H9 (cell line): ENCODE measurements at regions not wholly inside any gene's neighbourhood (a gene's known extent, or its start where the extent isn't known, plus 50 kb on each side); places are given as distances from the start of the nearest gene placed in this dataset.

Source experiments
- DNase-seq: peaks from one replicate; pipeline ENCODE4 v3.0.0-alpha.2; 2017
- H2AFZ ChIP-seq: one replicate; pipeline ENCODE4 v1.6.1; 2013; ENCODE audit warnings: mild to moderate bottlenecking, low read length, control low read depth, moderate library complexity
- H2AK5ac ChIP-seq: 2 replicates; pipeline ENCODE4 v1.6.1; 2013; ENCODE audit warnings: low read length, control low read depth, mixed read lengths; ENCODE audit not compliant: insufficient read length
- H2BK120ac ChIP-seq: one replicate; pipeline ENCODE4 v1.6.1; 2013; ENCODE audit warnings: low read depth, mild to moderate bottlenecking, low read length, control low read depth, inconsistent platforms; ENCODE audit not compliant: poor library complexity, severe bottlenecking
- H2BK12ac ChIP-seq: 2 replicates; pipeline ENCODE4 v1.6.1; 2013; ENCODE audit warnings: low read length, control low read depth, mixed read lengths, low read depth; ENCODE audit not compliant: insufficient read length
- H2BK15ac ChIP-seq: 2 replicates; pipeline ENCODE4 v1.6.1; 2013; ENCODE audit warnings: low read depth, low read length, control low read depth
- H2BK20ac ChIP-seq: one replicate; pipeline ENCODE4 v1.6.1; 2013; ENCODE audit warnings: low read depth, mild to moderate bottlenecking, low read length, control low read depth, inconsistent platforms; ENCODE audit not compliant: poor library complexity, severe bottlenecking
- H2BK5ac ChIP-seq: 2 replicates; pipeline ENCODE4 v1.6.1; 2013; ENCODE audit warnings: low read length, control low read depth, mixed read lengths; ENCODE audit not compliant: insufficient read length
- H3K14ac ChIP-seq: 2 replicates; pipeline ENCODE4 v1.6.1; 2013; ENCODE audit warnings: low read length, control low read depth; ENCODE audit not compliant: insufficient read depth
- H3K18ac ChIP-seq: 2 replicates; pipeline ENCODE4 v1.6.1; 2013; ENCODE audit warnings: low read depth, mild to moderate bottlenecking, mixed read lengths, low read length, control low read depth; ENCODE audit not compliant: insufficient read length
- H3K23ac ChIP-seq: 2 replicates; pipeline ENCODE4 v1.6.1; 2013; ENCODE audit warnings: low read length, control low read depth, mixed read lengths, low read depth; ENCODE audit not compliant: insufficient read length
- H3K23me2 ChIP-seq: 2 replicates; pipeline ENCODE4 v1.6.1; 2013; ENCODE audit warnings: low read depth, mild to moderate bottlenecking, mixed read lengths, low read length, control low read depth; ENCODE audit not compliant: insufficient read length, poor library complexity, severe bottlenecking
- H3K27ac ChIP-seq: 2 replicates; pipeline ENCODE4 v1.5.1; 2013; ENCODE audit warnings: low read length, control low read depth, mixed read lengths, low read depth; ENCODE audit not compliant: insufficient read length
- H3K27me3 ChIP-seq: 2 replicates; pipeline ENCODE4 v1.6.1; 2013; ENCODE audit warnings: low read length, control low read depth, inconsistent platforms; ENCODE audit not compliant: insufficient read depth
- H3K4ac ChIP-seq: 2 replicates; pipeline ENCODE4 v1.6.1; 2013; ENCODE audit warnings: low read depth, mild to moderate bottlenecking, control low read depth, inconsistent platforms, low read length, moderate library complexity
- H3K4me1 ChIP-seq: 2 replicates; pipeline ENCODE4 v1.6.1; 2013; ENCODE audit warnings: low read length, control low read depth, inconsistent platforms; ENCODE audit not compliant: insufficient read depth
- H3K4me2 ChIP-seq: 2 replicates; pipeline ENCODE4 v1.6.1; 2013; ENCODE audit warnings: low read length, control low read depth, mixed read lengths; ENCODE audit not compliant: insufficient read length, insufficient read depth
- H3K56ac ChIP-seq: 2 replicates; pipeline ENCODE4 v1.6.1; 2013; ENCODE audit warnings: low read depth, mild to moderate bottlenecking, mixed read lengths, low read length, control low read depth; ENCODE audit not compliant: insufficient read length
- H3K79me1 ChIP-seq: 2 replicates; pipeline ENCODE4 v1.6.1; 2013; ENCODE audit warnings: low read depth, mild to moderate bottlenecking, moderate library complexity, low read length, control low read depth, inconsistent platforms; ENCODE audit not compliant: insufficient read depth, poor library complexity, severe bottlenecking
- H3K79me2 ChIP-seq: 2 replicates; pipeline ENCODE4 v1.6.1; 2013; ENCODE audit warnings: low read length, control low read depth, inconsistent platforms; ENCODE audit not compliant: insufficient read depth
- H3K9ac ChIP-seq: 2 replicates; pipeline ENCODE4 v1.6.1; 2013; ENCODE audit warnings: low read length, control low read depth, mixed read lengths; ENCODE audit not compliant: insufficient read length; ENCODE audit errors: extremely low read depth
- H3K9me3 ChIP-seq: one replicate; pipeline ENCODE4 v1.6.1; 2013; ENCODE audit warnings: low read depth, low read length, inconsistent platforms; ENCODE audit not compliant: control insufficient read depth
- H3T11ph ChIP-seq: one replicate; pipeline ENCODE4 v1.6.1; 2013; ENCODE audit warnings: mild to moderate bottlenecking, low read length, control low read depth, inconsistent platforms
- H4K20me1 ChIP-seq: one replicate; pipeline ENCODE4 v1.6.1; 2013; ENCODE audit not compliant: control insufficient read depth, insufficient read length, insufficient read depth
- H4K5ac ChIP-seq: 2 replicates; pipeline ENCODE4 v1.6.1; 2013; ENCODE audit warnings: low read depth, mild to moderate bottlenecking, mixed read lengths, low read length, control low read depth; ENCODE audit not compliant: insufficient read length
- H4K8ac ChIP-seq: replicated peaks from 2 replicates; pipeline ENCODE4 v1.6.1; 2013; ENCODE audit warnings: low read length, control low read depth, mixed read lengths, low read depth; ENCODE audit not compliant: insufficient read length
- H4K91ac ChIP-seq: 2 replicates; pipeline ENCODE4 v1.6.1; 2013; ENCODE audit warnings: low read depth, mild to moderate bottlenecking, moderate library complexity, mixed read lengths, low read length, control low read depth; ENCODE audit not compliant: insufficient read length
- H3K27ac Mint-ChIP-seq, 3 experiments: 2 replicates in 2 of 3; 3 replicates in 1 of 3; pipeline ENCODE4 v1.8.0; 2020 to 2021; ENCODE audit warnings: mixed read lengths in 3 of 3, mild to moderate bottlenecking in 1 of 3, moderate library complexity in 1 of 3
- H3K27me3 Mint-ChIP-seq: 2 replicates; pipeline ENCODE4 v1.8.0; 2021; ENCODE audit warnings: low read depth, mild to moderate bottlenecking, moderate library complexity, mixed read lengths
- H3K36me3 Mint-ChIP-seq, 3 experiments: 2 replicates in 2 of 3; 3 replicates in 1 of 3; pipeline ENCODE4 v1.8.0; 2020 to 2021; ENCODE audit warnings: low read depth in 3 of 3, mixed read lengths in 3 of 3; ENCODE audit not compliant: insufficient read depth in 1 of 3
- H3K4me1 Mint-ChIP-seq, 2 experiments: 2 replicates each; pipeline ENCODE4 v1.8.0; 2020; ENCODE audit warnings: mixed read lengths in 2 of 2
- H3K4me3 Mint-ChIP-seq, 2 experiments: 2 replicates in 1 of 2; 3 replicates in 1 of 2; pipeline ENCODE4 v1.8.0; 2020 to 2021; ENCODE audit warnings: mild to moderate bottlenecking in 2 of 2, mixed read lengths in 2 of 2, moderate library complexity in 1 of 2
- H3K9me3 Mint-ChIP-seq, 2 experiments: 2 replicates in 1 of 2; 3 replicates in 1 of 2; pipeline ENCODE4 v1.8.0; 2020; ENCODE audit warnings: mild to moderate bottlenecking in 2 of 2, mixed read lengths in 2 of 2, moderate library complexity in 1 of 2
- WGBS: extraction: QIAGEN DNeasy Blood & Tissue Kit; methylation state at CpG from one replicate; pipeline ENCODE4 v1.1.7; 2013; ENCODE audit warnings: missing lambda C conversion rate, low lambda C conversion rate, mixed read lengths; ENCODE audit not compliant: insufficient read length; ENCODE audit errors: extremely low coverage; 5-methylcytosine and 5-hydroxymethylcytosine counted together
- TF ChIP-seq, protein P1 (sequence below): fragments of 200-600 bp; sonication (generic); conservative IDR thresholded peaks from 3 replicates; pipeline ENCODE4 v1.8.0; 2021; ENCODE audit warnings: antibody characterized with exemption, mild to moderate bottlenecking

DNA sequence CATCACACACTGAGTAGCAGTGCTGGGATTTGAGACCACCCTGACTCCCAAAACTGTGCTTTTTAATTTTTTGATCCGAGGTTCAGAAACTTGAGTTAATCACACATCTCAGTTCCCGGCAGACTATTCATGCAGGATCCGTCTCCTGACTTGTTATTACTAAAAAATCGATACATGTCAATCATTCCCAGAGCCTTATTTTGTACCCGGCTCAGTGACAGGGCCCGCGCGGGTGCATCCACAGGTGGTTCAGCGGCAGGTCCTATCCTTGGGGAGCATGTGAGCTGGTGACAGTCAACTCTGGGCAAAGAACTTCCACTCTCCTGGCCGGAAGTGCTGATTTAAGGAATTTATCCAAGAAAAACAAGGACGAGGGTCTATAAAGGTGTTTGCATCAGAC lies 95.9 kb upstream of the MVB12B start:
- H3K4me1 Mint-ChIP-seq, result peaks cover 0 to 8% of the 10 kb centered on the region in 2 experiments; a peak in 2 of 4 replicates
- no peaks in the 10 kb centered on the region for H3K23me2 ChIP-seq
- H3K4me2 ChIP-seq, result no peak overlapping the region
- no peak overlapping the region for H3K27ac ChIP-seq
- no peak overlapping the region for H3K23ac ChIP-seq
- TF ChIP-seq, protein P1, sequence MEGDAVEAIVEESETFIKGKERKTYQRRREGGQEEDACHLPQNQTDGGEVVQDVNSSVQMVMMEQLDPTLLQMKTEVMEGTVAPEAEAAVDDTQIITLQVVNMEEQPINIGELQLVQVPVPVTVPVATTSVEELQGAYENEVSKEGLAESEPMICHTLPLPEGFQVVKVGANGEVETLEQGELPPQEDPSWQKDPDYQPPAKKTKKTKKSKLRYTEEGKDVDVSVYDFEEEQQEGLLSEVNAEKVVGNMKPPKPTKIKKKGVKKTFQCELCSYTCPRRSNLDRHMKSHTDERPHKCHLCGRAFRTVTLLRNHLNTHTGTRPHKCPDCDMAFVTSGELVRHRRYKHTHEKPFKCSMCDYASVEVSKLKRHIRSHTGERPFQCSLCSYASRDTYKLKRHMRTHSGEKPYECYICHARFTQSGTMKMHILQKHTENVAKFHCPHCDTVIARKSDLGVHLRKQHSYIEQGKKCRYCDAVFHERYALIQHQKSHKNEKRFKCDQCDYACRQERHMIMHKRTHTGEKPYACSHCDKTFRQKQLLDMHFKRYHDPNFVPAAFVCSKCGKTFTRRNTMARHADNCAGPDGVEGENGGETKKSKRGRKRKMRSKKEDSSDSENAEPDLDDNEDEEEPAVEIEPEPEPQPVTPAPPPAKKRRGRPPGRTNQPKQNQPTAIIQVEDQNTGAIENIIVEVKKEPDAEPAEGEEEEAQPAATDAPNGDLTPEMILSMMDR, result no peak
- peaks cover 20% of the 10 kb centered on the region for H3K27me3 Mint-ChIP-seq
- H3K27ac Mint-ChIP-seq, result no peak overlapping the region
- DNase-seq, result peak; percentile 17
- no peak overlapping the region for H4K5ac ChIP-seq
- H3K9ac ChIP-seq, result no peak overlapping the region
- no peak overlapping the region; a peak in 1 of 5 replicates for H3K4me3 Mint-ChIP-seq
- no peaks in the 10 kb centered on the region for H4K20me1 ChIP-seq
- no CpG with 5 or more reads among the region's 11 CpGs for WGBS
- no peak overlapping the region for H2AFZ ChIP-seq
- H3K27me3 ChIP-seq, result no peaks in the 10 kb centered on the region
- H2BK120ac ChIP-seq, result no peak overlapping the region
- no peaks in the 10 kb centered on the region for H3K79me2 ChIP-seq
- no peak overlapping the region for H3T11ph ChIP-seq
- no peak overlapping the region for H2BK15ac ChIP-seq
- no peaks in the 10 kb centered on the region for H3K79me1 ChIP-seq
- no peak overlapping the region for H3K56ac ChIP-seq
- H3K4ac ChIP-seq, result no peak overlapping the region
- H3K9me3 Mint-ChIP-seq, result no peaks in the 10 kb centered on the region
- no peak overlapping the region for H2AK5ac ChIP-seq
- H4K91ac ChIP-seq, result no peak overlapping the region
- H3K14ac ChIP-seq, result no peak overlapping the region
- H3K18ac ChIP-seq, result no peak overlapping the region
- no peaks in the 10 kb centered on the region for H3K36me3 Mint-ChIP-seq
- H2BK12ac ChIP-seq, result no peak overlapping the region
- H3K4me1 ChIP-seq, result no peaks in the 10 kb centered on the region
- H3K9me3 ChIP-seq, result no peaks in the 10 kb centered on the region
- no peak overlapping the region for H4K8ac ChIP-seq
- H2BK5ac ChIP-seq, result no peak overlapping the region
- H2BK20ac ChIP-seq, result no peak overlapping the region
